Vagina (tissue), 2 donors: ENCODE measurements at regions not wholly inside any gene's neighbourhood (a gene's known extent, or its start where the extent isn't known, plus 50 kb on each side); places are given as distances from the start of the nearest gene placed in this dataset.

ENCODE experiments used
- CTCF ChIP-seq, 3 experiments: fragments of 450-650 bp in 2 of 3; fragments of 200-600 bp in 1 of 3; sonication (generic) in 1 of 3; IDR thresholded peaks; one replicate each; pipeline ENCODE4 v1.5.1; 2017 to 2019; ENCODE audit warnings: antibody characterized with exemption in 3 of 3, mild to moderate bottlenecking in 2 of 3, moderate library complexity in 2 of 3
- POLR2A ChIP-seq, 2 donors: fragments of 450-650 bp; IDR thresholded peaks; one replicate each; pipeline ENCODE4 v1.6.1; 2017; ENCODE audit warnings: antibody characterized with exemption in 2 of 2, mild to moderate bottlenecking in 2 of 2, moderate library complexity in 2 of 2
- POLR2AphosphoS5 ChIP-seq, 2 donors: sonication (generic); formaldehyde crosslinking; IDR thresholded peaks; one replicate each; pipeline ENCODE4 v1.9.0; 2017; ENCODE audit warnings: antibody characterized with exemption in 2 of 2, mild to moderate bottlenecking in 2 of 2, low read depth in 1 of 2; ENCODE audit not compliant: insufficient read depth in 1 of 2

- TF ChIP-seq CTCF (IDR thresholded peaks at IDR 0.05), result no peak
- TF ChIP-seq POLR2A (IDR thresholded peaks at IDR 0.05), result no peak
- TF ChIP-seq POLR2AphosphoS5 (IDR thresholded peaks at IDR 0.05; ENCODE audit: insufficient read depth in 1 of 2, low read depth in 1 of 2), result no peak
Observed at GRCh38 chr6:53735896-53736295, 58.9 kb upstream of the LRRC1 start.
